ENCODE measurements at regions not wholly inside any gene's neighbourhood (a gene's known extent, or its start where the extent isn't known, plus 50 kb on each side); places are given as distances from the start of the nearest gene placed in this dataset.

GRCh38 chr20:52496191-52496590, 304.6 kb upstream of the ZFP64 start:
- no peak overlapping the region for H3K27ac Mint-ChIP-seq (ENCODE audit: unreplicated experiment)
- H3K4me1 Mint-ChIP-seq: peaks cover 58% of the 10 kb centered on the region
- H3K27me3 Mint-ChIP-seq (ENCODE audit: low read depth): peaks cover 6% of the 10 kb centered on the region
- H3K9me3 Mint-ChIP-seq: peaks cover 2% of the 10 kb centered on the region
- H3K4me3 Mint-ChIP-seq: no peak overlapping the region
- DNase-seq (ENCODE audit: low read depth, low spot score): no peak
- TF ChIP-seq CTCF (conservative IDR thresholded peaks at IDR 0.05): no peak
- peaks cover 2% of the 10 kb centered on the region for H3K36me3 Mint-ChIP-seq (ENCODE audit: low read depth)

- peaks cover 6% of the 10 kb centered on the region for H3K27me3 Mint-ChIP-seq (ENCODE audit: low read depth)
- peaks cover 39% of the 10 kb centered on the region for H3K4me1 Mint-ChIP-seq
- no peak for TF ChIP-seq CTCF (conservative IDR thresholded peaks at IDR 0.05)
- no peaks in the 10 kb centered on the region for H3K36me3 Mint-ChIP-seq (ENCODE audit: low read depth)
- DNase-seq (ENCODE audit: low read depth, low spot score): no peak
- H3K4me3 Mint-ChIP-seq: peak overlapping the region; percentile 15
- no peak overlapping the region for H3K27ac Mint-ChIP-seq (ENCODE audit: unreplicated experiment)
- H3K9me3 Mint-ChIP-seq: peaks cover 4% of the 10 kb centered on the region
Observed at GRCh38 chr20:52494244-52494643, 302.7 kb upstream of the ZFP64 start.

- H3K36me3 Mint-ChIP-seq (ENCODE audit: low read depth): no peaks in the 10 kb centered on the region
- H3K4me3 Mint-ChIP-seq: peak overlapping the region; percentile 50
- H3K27me3 Mint-ChIP-seq (ENCODE audit: low read depth): peaks cover 6% of the 10 kb centered on the region
- DNase-seq (ENCODE audit: low read depth, low spot score): no peak
- H3K9me3 Mint-ChIP-seq: peaks cover 4% of the 10 kb centered on the region
- TF ChIP-seq CTCF (conservative IDR thresholded peaks at IDR 0.05): no peak
- H3K4me1 Mint-ChIP-seq: peaks cover 30% of the 10 kb centered on the region
- peak overlapping the region; percentile 38 for H3K27ac Mint-ChIP-seq (ENCODE audit: unreplicated experiment)
Observed at GRCh38 chr20:52493171-52493721, 301.7 kb upstream of the ZFP64 start.

GRCh38 chr20:52490711-52491430, 299.3 kb upstream of the ZFP64 start:
- Mint-ChIP-seq H3K4me1 (peaks cover 22% of the 10 kb centered on the region), H3K4me3 (no peak overlapping the region), H3K9me3 (peaks cover 4% of the 10 kb centered on the region), H3K36me3 (ENCODE audit: low read depth) (no peaks in the 10 kb centered on the region), H3K27ac (ENCODE audit: unreplicated experiment) (no peak overlapping the region), H3K27me3 (ENCODE audit: low read depth) (peaks cover 3% of the 10 kb centered on the region)
- no peak for DNase-seq (ENCODE audit: low read depth, low spot score)
- no peak for TF ChIP-seq CTCF (conservative IDR thresholded peaks at IDR 0.05)

DNA sequence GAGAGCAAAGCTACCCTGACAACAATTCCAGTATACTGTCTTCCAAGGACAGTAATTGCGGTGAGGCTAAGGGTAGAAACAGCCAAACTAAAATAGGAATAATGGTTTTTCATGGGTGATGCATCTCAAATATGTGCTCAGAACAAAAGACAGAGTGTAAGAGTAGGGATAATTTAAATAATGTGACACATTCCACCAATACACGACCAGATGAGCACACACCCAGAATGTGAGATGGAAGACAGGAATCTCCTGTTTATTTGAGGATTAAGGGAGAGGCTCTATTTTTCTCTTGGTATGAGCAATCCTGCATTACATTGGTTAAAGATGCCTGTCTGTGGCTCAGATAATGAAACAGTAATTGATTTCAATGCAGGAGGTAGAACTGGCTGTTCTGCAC, 292.9 kb upstream of the ZFP64 start:
- peaks cover 4% of the 10 kb centered on the region for H3K36me3 Mint-ChIP-seq (ENCODE audit: low read depth)
- no peak overlapping the region for H3K27ac Mint-ChIP-seq (ENCODE audit: unreplicated experiment)
- no peak for DNase-seq (ENCODE audit: low read depth, low spot score)
- H3K9me3 Mint-ChIP-seq: peaks cover 7% of the 10 kb centered on the region
- H3K27me3 Mint-ChIP-seq (ENCODE audit: low read depth): no peaks in the 10 kb centered on the region
- H3K4me3 Mint-ChIP-seq: no peak overlapping the region
- peaks cover 4% of the 10 kb centered on the region for H3K4me1 Mint-ChIP-seq
- no peak for TF ChIP-seq CTCF (conservative IDR thresholded peaks at IDR 0.05)

All from neural crest cell (in vitro differentiated cells).